ENCODE measurements at regions not wholly inside any gene's neighbourhood (a gene's known extent, or its start where the extent isn't known, plus 50 kb on each side); places are given as distances from the start of the nearest gene placed in this dataset.

GRCh38 chr12:30108666-30109065 is 324.9 kb upstream of the TMTC1 start (continued):
- TF ChIP-seq MAX (IDR thresholded peaks at IDR 0.05) (no peak), FOXA2 (IDR thresholded peaks at IDR 0.05) (no peak), REST (IDR thresholded peaks at IDR 0.05) (no peak)

- TF ChIP-seq RAD21 (IDR thresholded peaks at IDR 0.05) = no peak
- TF ChIP-seq JUND (IDR thresholded peaks at IDR 0.05) = no peak
- TF ChIP-seq RXRA (IDR thresholded peaks at IDR 0.05) = no peak
- no peak for TF ChIP-seq HNF4A (conservative IDR thresholded peaks at IDR 0.05)
- TF ChIP-seq TAF1 (conservative IDR thresholded peaks at IDR 0.05) = no peak
- no peak for TF ChIP-seq CTCF (IDR thresholded peaks at IDR 0.05; ENCODE audit: low read depth, low read length, missing input control)
- DNase-seq (ENCODE audit: low spot score) = no peak
- H3K4me3 ChIP-seq (ENCODE audit: low read depth in 1 of 3, low read length in 3 of 3) = no peak overlapping the region
- peaks cover 0 to 2% (median 0%) of the 10 kb centered on the region in 4 donors for H3K27me3 ChIP-seq (ENCODE audit: control insufficient read depth in 4 of 4, insufficient read depth in 4 of 4, low read length in 3 of 4)
- H3K27ac ChIP-seq (ENCODE audit: low read depth in 1 of 2, low read length in 2 of 2) = no peak overlapping the region
- 65% methylated on average over 9 of the region's 9 CpGs for WGBS
- no peaks in the 10 kb centered on the region for H3K36me3 ChIP-seq (ENCODE audit: control insufficient read depth in 4 of 4, insufficient read depth in 3 of 4, low read depth in 1 of 4, low read length in 3 of 4)
- no peaks in the 10 kb centered on the region for H3K4me1 ChIP-seq (ENCODE audit: control insufficient read depth in 4 of 4, insufficient read depth in 4 of 4, low read length in 3 of 4)
- no peak overlapping the region for H3K9ac ChIP-seq (ENCODE audit: low read depth in 1 of 2, low read length in 2 of 2)
- H3K9me3 ChIP-seq (ENCODE audit: control insufficient read depth in 4 of 4, low read length in 3 of 4) = peaks cover 0 to 5% (median 0%) of the 10 kb centered on the region in 4 donors
Observed at GRCh38 chr12:30106204-30106965, 322.6 kb upstream of the TMTC1 start.

- DNase-seq (ENCODE audit: low spot score) = no peak
- Histone ChIP-seq H3K4me3 (ENCODE audit: low read depth in 1 of 3, low read length in 3 of 3) (no peak overlapping the region), H3K27me3 (ENCODE audit: control insufficient read depth in 4 of 4, insufficient read depth in 4 of 4, low read length in 3 of 4) (peaks cover 0 to 2% (median 0%) of the 10 kb centered on the region in 4 donors), H3K27ac (ENCODE audit: low read depth in 1 of 2, low read length in 2 of 2) (no peak overlapping the region), H3K9ac (ENCODE audit: low read depth in 1 of 2, low read length in 2 of 2) (no peak overlapping the region), H3K4me1 (ENCODE audit: control insufficient read depth in 4 of 4, insufficient read depth in 4 of 4, low read length in 3 of 4) (no peaks in the 10 kb centered on the region), H3K36me3 (ENCODE audit: control insufficient read depth in 4 of 4, insufficient read depth in 3 of 4, low read depth in 1 of 4, low read length in 3 of 4) (no peaks in the 10 kb centered on the region), H3K9me3 (ENCODE audit: control insufficient read depth in 4 of 4, low read length in 3 of 4) (peaks cover 0 to 5% (median 0%) of the 10 kb centered on the region in 4 donors)
- 74% methylated on average over 2 of the region's 2 CpGs for WGBS
- TF ChIP-seq FOXA1 (IDR thresholded peaks at IDR 0.05) = no peak
- no peak for TF ChIP-seq ZBTB33 (IDR thresholded peaks at IDR 0.05)
- no peak for TF ChIP-seq HNF4G (IDR thresholded peaks at IDR 0.05)
- no peak for TF ChIP-seq JUND (IDR thresholded peaks at IDR 0.05)
- TF ChIP-seq YY1 (IDR thresholded peaks at IDR 0.05) = no peak
- TF ChIP-seq NR2F2 (IDR thresholded peaks at IDR 0.05) = no peak
- TF ChIP-seq HNF4A (conservative IDR thresholded peaks at IDR 0.05) = no peak
- no peak for TF ChIP-seq CTCF (IDR thresholded peaks at IDR 0.05; ENCODE audit: low read depth, low read length, missing input control)
- no peak for TF ChIP-seq MAX (IDR thresholded peaks at IDR 0.05)
- TF ChIP-seq REST (IDR thresholded peaks at IDR 0.05) = no peak
- no peak for TF ChIP-seq SP1 (IDR thresholded peaks at IDR 0.05)
- TF ChIP-seq RAD21 (IDR thresholded peaks at IDR 0.05) = no peak
- no peak for TF ChIP-seq FOXA2 (IDR thresholded peaks at IDR 0.05)
- no peak for TF ChIP-seq TAF1 (conservative IDR thresholded peaks at IDR 0.05)
Observed at GRCh38 chr12:30105505-30105904, 321.8 kb upstream of the TMTC1 start.
